GM12878 (cell line): ENCODE measurements at regions not wholly inside any gene's neighbourhood (a gene's known extent, or its start where the extent isn't known, plus 50 kb on each side); places are given as distances from the start of the nearest gene placed in this dataset.

Source experiments
- ATAC-seq: fragments of 200-7000 bp; cut with Tn5 transposase; 3 replicates; pipeline ENCODE4 v1.9.1; 2020; ENCODE audit warnings: mild to moderate bottlenecking, moderate library complexity
- BruUV-seq: library from RNA; stranded (reverse); fragments of 400-500 nt; replicated peaks from 2 replicates; lab custom pipeline; 2021; lab: Mats Ljungman, UMichigan
- CTCF ChIA-PET: fragments of 300-600 bp; sonication (Branson Sonifier 250); formaldehyde crosslinking; extraction: SDS; loops from one replicate; lab custom pipeline; 2021; ENCODE audit warnings: inconsistent platforms; lab: Yijun Ruan, JAX
- POLR2A ChIA-PET: fragments of 350-600 bp; formaldehyde crosslinking; extraction: SDS; loops from one replicate; lab custom pipeline; 2021; ENCODE audit warnings: inconsistent platforms; lab: Charles Lee
- RAD21 ChIA-PET: fragments of 300-600 bp; sonication (Branson Sonifier 250); formaldehyde crosslinking; loops from one replicate; lab custom pipeline; 2023; ENCODE audit warnings: antibody characterized with exemption; ENCODE audit not compliant: unreplicated experiment; lab: Charles Lee
- SMC1A ChIA-PET: fragments of 300-600 bp; sonication (Branson Sonifier 250); formaldehyde crosslinking; loops from one replicate; lab custom pipeline; 2023; ENCODE audit not compliant: unreplicated experiment, uncharacterized antibody; lab: Charles Lee
- DNase-seq: peaks from one replicate; pipeline ENCODE4 v3.0.0-alpha.2; 2011; ENCODE audit warnings: low read depth, low spot score
- FAIRE-seq: peaks from 3 replicates; lab custom pipeline; 2011; peaks lifted over from hg19 to GRCh38; lab: Jason Lieb, UNC
- H2AFZ ChIP-seq: 2 replicates; pipeline ENCODE4 v1.6.0; 2011; ENCODE audit warnings: low read depth, low read length, control low read depth; ENCODE audit not compliant: control insufficient read depth
- H3K27ac ChIP-seq: 2 replicates; pipeline ENCODE4 v1.5.1; 2011; ENCODE audit warnings: control low read depth; ENCODE audit not compliant: control insufficient read depth, insufficient read depth
- H3K27me3 ChIP-seq, 2 experiments: replicated peaks in 1 of 2; 2 replicates each; pipeline versions ENCODE4 v1.6.0 to v1.6.1; 2011; ENCODE audit warnings: low read length in 1 of 2; ENCODE audit not compliant: control insufficient read depth in 2 of 2, insufficient read depth in 2 of 2
- H3K36me3 ChIP-seq, 2 experiments: 2 replicates each; pipeline ENCODE4 v1.5.1; 2011; ENCODE audit warnings: low read length in 1 of 2; ENCODE audit not compliant: control insufficient read depth in 2 of 2, insufficient read depth in 2 of 2
- H3K4me1 ChIP-seq: 2 replicates; pipeline ENCODE4 v1.6.1; 2011; ENCODE audit warnings: mild to moderate bottlenecking, low read length, moderate library complexity, mixed read lengths; ENCODE audit not compliant: control insufficient read depth, insufficient read depth
- H3K4me2 ChIP-seq: 2 replicates; pipeline ENCODE4 v1.6.0; 2011; ENCODE audit warnings: control low read depth; ENCODE audit not compliant: control insufficient read depth, insufficient read depth
- H3K4me3 ChIP-seq: fragments of 200-600 bp; sonication (generic); 2 replicates; pipeline ENCODE4 v1.5.1; 2016
- H3K79me2 ChIP-seq: 2 replicates; pipeline ENCODE4 v1.6.0; 2011; ENCODE audit warnings: low read length; ENCODE audit not compliant: control insufficient read depth, insufficient read depth
- H3K9ac ChIP-seq: 2 replicates; pipeline ENCODE4 v1.8.0; 2011; ENCODE audit warnings: low read length, control low read depth, mixed read lengths; ENCODE audit not compliant: control insufficient read depth, insufficient read depth
- H3K9me3 ChIP-seq: replicated peaks from 3 replicates; pipeline ENCODE4 v1.5.1; 2011; ENCODE audit warnings: mild to moderate bottlenecking, low read length; ENCODE audit not compliant: control insufficient read depth, insufficient read depth
- H4K20me1 ChIP-seq: 2 replicates; pipeline ENCODE4 v1.6.0; 2011; ENCODE audit not compliant: control insufficient read depth, insufficient read depth
- ASH2L ChIP-seq: fragments of 300-600, 200-600 bp; sonication (generic); IDR thresholded peaks from 2 replicates; pipeline ENCODE4 v1.6.1; 2017; ENCODE audit warnings: low read depth, mild to moderate bottlenecking, borderline replicate concordance
- BACH1 ChIP-seq: fragments of 450-650 bp; IDR thresholded peaks from 2 replicates; pipeline ENCODE4 v1.6.1; 2017; ENCODE audit warnings: mild to moderate bottlenecking, borderline replicate concordance
- BMI1 ChIP-seq: fragments of 450-650 bp; IDR thresholded peaks from 2 replicates; pipeline ENCODE4 v1.6.1; 2016; ENCODE audit warnings: mild to moderate bottlenecking, moderate library complexity, borderline replicate concordance
- CBFB ChIP-seq: IDR thresholded peaks from 2 replicates; pipeline ENCODE4 v1.6.1; 2016; ENCODE audit warnings: antibody characterized with exemption, low read depth
- CBX3 ChIP-seq: fragments of 200-600 bp; sonication (generic); IDR thresholded peaks from 2 replicates; pipeline ENCODE4 v1.6.1; 2016; ENCODE audit warnings: low read depth, borderline replicate concordance
- CHD4 ChIP-seq: fragments of 200-600 bp; sonication (generic); IDR thresholded peaks from 2 replicates; pipeline ENCODE4 v1.6.1; 2016; ENCODE audit warnings: mild to moderate bottlenecking
- HDAC6 ChIP-seq: fragments of 200-600 bp; sonication (generic); IDR thresholded peaks from one replicate; pipeline ENCODE4 v1.8.0; 2017; ENCODE audit warnings: antibody characterized with exemption; ENCODE audit not compliant: unreplicated experiment
- KAT2A ChIP-seq: conservative IDR thresholded peaks from 2 replicates; pipeline ENCODE4 v1.6.1; 2011; ENCODE audit warnings: low read depth, low read length; ENCODE audit not compliant: control insufficient read depth
- SIX5 ChIP-seq: IDR thresholded peaks from 2 replicates; pipeline ENCODE4 v1.6.1; 2011; ENCODE audit warnings: mild to moderate bottlenecking, low read depth, low read length, moderate library complexity; ENCODE audit not compliant: severe bottlenecking
- SMARCA5 ChIP-seq: fragments of 450-650 bp; IDR thresholded peaks from 2 replicates; pipeline ENCODE4 v1.6.1; 2017; ENCODE audit warnings: mild to moderate bottlenecking
- SPI1 ChIP-seq: IDR thresholded peaks from 2 replicates; pipeline ENCODE4 v1.6.1; 2011; ENCODE audit warnings: low read depth, mild to moderate bottlenecking, low read length, moderate library complexity, borderline replicate concordance; ENCODE audit not compliant: insufficient read depth
- SRF ChIP-seq, 2 experiments: IDR thresholded peaks; 2 replicates each; pipeline ENCODE4 v1.6.1; 2011; ENCODE audit warnings: low read depth in 2 of 2, low read length in 2 of 2, mild to moderate bottlenecking in 1 of 2, moderate library complexity in 1 of 2
- TAF1 ChIP-seq: IDR thresholded peaks from 2 replicates; pipeline ENCODE4 v1.6.1; 2011; ENCODE audit warnings: mild to moderate bottlenecking, low read depth, low read length, borderline replicate concordance
- ZNF24 ChIP-seq: fragments of 450-650 bp; IDR thresholded peaks from 2 replicates; pipeline ENCODE4 v1.6.1; 2017; ENCODE audit warnings: antibody characterized with exemption, mild to moderate bottlenecking
- WGBS: methylation state at CpG from one replicate; pipeline ENCODE4 v1.1.6; 2016; ENCODE audit warnings: low lambda C conversion rate; ENCODE audit not compliant: insufficient replicate concordance, insufficient coverage; ENCODE audit errors: missing lambda C conversion rate; 5-methylcytosine and 5-hydroxymethylcytosine counted together
- in situ Hi-C: fragments of 300-500 bp; cut with MboI; formaldehyde crosslinking; loops from 9 replicates; pipeline ENCODE4 v1.14.3; 2018; ENCODE audit warnings: mixed read lengths
- intact Hi-C: fragments of 100-400 bp; cut with micrococcal nuclease; formaldehyde crosslinking; loops from one replicate; pipeline ENCODE4 v1.14.2; 2022; ENCODE audit not compliant: unreplicated experiment
- TF ChIP-seq, protein P1 (sequence below): fragments of 150-350 bp; IDR thresholded peaks from 2 replicates; pipeline ENCODE4 v1.6.1; 2016; ENCODE audit warnings: low read depth, low read length
- TF ChIP-seq, protein P2 (sequence below): fragments of 450-650 bp; IDR thresholded peaks from 2 replicates; pipeline ENCODE4 v1.6.1; 2016; ENCODE audit warnings: mild to moderate bottlenecking, moderate library complexity, borderline replicate concordance
- TF ChIP-seq, protein P3 (sequence below), 3 experiments: IDR thresholded peaks in 2 of 3; conservative IDR thresholded peaks in 1 of 3; 2 replicates each; pipeline ENCODE4 v1.5.1; 2011; ENCODE audit warnings: low read depth in 3 of 3, low read length in 3 of 3, mild to moderate bottlenecking in 3 of 3, control low read depth in 2 of 3, moderate library complexity in 2 of 3, inconsistent platforms in 1 of 3, mixed read lengths in 1 of 3; ENCODE audit not compliant: control insufficient read depth in 2 of 3, insufficient read depth in 1 of 3; ENCODE audit errors: extremely low read depth in 1 of 3

DNA sequence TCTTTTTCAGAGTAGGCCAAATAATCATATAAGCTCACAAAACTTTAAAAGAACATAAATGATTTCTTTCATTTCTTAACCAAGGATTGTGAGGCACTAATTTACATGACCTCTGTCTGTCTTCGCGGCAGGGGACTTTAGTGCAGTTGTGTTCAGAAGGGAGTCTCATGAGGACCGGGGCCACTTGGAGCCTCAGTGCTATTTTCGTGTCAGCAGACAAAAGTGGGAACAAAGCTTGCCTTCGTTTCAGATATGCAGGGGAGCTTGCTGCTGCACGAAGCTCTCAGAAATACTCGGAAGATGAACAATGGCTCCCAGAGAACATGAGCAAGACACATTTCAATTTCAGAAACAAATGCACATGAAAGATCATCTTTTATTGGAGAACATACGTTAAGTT, 497.0 kb downstream of the CDH26 start:
- Histone ChIP-seq H3K79me2 (no peaks in the 10 kb centered on the region), H3K4me2 (no peak overlapping the region), H2AFZ (no peak overlapping the region), H3K9me3 (no peaks in the 10 kb centered on the region; the same call in 2 of the 3 replicates), H3K4me3 (no peak overlapping the region), H3K27ac (no peak overlapping the region), H3K9ac (no peak overlapping the region), H3K27me3 (no peaks in the 10 kb centered on the region), H3K4me1 (no peaks in the 10 kb centered on the region), H3K36me3 (no peaks in the 10 kb centered on the region), H4K20me1 (no peaks in the 10 kb centered on the region)
- RAD21 ChIA-PET: no interaction called here
- FAIRE-seq (no peak), ATAC-seq (no peak), DNase-seq (no peak)
- in situ Hi-C loops: no loop called here
- POLR2A ChIA-PET: no interaction called here
- intact Hi-C loops: no loop called here
- SMC1A ChIA-PET: no interaction called here
- no TSS peak for BruUV-seq
- CTCF ChIA-PET: no interaction called here
- 38% methylated on average over 8 of the region's 8 CpGs for WGBS
- TF ChIP-seq SPI1: no peak
- TF ChIP-seq SMARCA5: no peak
- TF ChIP-seq CBFB: no peak
- TF ChIP-seq CBX3: no peak
- TF ChIP-seq TAF1: no peak
- TF ChIP-seq ASH2L: no peak
- TF ChIP-seq, protein P1, sequence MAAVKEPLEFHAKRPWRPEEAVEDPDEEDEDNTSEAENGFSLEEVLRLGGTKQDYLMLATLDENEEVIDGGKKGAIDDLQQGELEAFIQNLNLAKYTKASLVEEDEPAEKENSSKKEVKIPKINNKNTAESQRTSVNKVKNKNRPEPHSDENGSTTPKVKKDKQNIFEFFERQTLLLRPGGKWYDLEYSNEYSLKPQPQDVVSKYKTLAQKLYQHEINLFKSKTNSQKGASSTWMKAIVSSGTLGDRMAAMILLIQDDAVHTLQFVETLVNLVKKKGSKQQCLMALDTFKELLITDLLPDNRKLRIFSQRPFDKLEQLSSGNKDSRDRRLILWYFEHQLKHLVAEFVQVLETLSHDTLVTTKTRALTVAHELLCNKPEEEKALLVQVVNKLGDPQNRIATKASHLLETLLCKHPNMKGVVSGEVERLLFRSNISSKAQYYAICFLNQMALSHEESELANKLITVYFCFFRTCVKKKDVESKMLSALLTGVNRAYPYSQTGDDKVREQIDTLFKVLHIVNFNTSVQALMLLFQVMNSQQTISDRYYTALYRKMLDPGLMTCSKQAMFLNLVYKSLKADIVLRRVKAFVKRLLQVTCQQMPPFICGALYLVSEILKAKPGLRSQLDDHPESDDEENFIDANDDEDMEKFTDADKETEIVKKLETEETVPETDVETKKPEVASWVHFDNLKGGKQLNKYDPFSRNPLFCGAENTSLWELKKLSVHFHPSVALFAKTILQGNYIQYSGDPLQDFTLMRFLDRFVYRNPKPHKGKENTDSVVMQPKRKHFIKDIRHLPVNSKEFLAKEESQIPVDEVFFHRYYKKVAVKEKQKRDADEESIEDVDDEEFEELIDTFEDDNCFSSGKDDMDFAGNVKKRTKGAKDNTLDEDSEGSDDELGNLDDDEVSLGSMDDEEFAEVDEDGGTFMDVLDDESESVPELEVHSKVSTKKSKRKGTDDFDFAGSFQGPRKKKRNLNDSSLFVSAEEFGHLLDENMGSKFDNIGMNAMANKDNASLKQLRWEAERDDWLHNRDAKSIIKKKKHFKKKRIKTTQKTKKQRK: no peak
- no peak for TF ChIP-seq SRF (IDR thresholded peaks at IDR 0.05; ENCODE audit: low read depth in 2 of 2, low read length in 2 of 2)
- TF ChIP-seq, protein P2, sequence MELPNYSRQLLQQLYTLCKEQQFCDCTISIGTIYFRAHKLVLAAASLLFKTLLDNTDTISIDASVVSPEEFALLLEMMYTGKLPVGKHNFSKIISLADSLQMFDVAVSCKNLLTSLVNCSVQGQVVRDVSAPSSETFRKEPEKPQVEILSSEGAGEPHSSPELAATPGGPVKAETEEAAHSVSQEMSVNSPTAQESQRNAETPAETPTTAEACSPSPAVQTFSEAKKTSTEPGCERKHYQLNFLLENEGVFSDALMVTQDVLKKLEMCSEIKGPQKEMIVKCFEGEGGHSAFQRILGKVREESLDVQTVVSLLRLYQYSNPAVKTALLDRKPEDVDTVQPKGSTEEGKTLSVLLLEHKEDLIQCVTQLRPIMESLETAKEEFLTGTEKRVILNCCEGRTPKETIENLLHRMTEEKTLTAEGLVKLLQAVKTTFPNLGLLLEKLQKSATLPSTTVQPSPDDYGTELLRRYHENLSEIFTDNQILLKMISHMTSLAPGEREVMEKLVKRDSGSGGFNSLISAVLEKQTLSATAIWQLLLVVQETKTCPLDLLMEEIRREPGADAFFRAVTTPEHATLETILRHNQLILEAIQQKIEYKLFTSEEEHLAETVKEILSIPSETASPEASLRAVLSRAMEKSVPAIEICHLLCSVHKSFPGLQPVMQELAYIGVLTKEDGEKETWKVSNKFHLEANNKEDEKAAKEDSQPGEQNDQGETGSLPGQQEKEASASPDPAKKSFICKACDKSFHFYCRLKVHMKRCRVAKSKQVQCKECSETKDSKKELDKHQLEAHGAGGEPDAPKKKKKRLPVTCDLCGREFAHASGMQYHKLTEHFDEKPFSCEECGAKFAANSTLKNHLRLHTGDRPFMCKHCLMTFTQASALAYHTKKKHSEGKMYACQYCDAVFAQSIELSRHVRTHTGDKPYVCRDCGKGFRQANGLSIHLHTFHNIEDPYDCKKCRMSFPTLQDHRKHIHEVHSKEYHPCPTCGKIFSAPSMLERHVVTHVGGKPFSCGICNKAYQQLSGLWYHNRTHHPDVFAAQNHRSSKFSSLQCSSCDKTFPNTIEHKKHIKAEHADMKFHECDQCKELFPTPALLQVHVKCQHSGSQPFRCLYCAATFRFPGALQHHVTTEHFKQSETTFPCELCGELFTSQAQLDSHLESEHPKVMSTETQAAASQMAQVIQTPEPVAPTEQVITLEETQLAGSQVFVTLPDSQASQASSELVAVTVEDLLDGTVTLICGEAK: no peak
- TF ChIP-seq SIX5: no peak
- TF ChIP-seq HDAC6: no peak
- TF ChIP-seq, protein P3, sequence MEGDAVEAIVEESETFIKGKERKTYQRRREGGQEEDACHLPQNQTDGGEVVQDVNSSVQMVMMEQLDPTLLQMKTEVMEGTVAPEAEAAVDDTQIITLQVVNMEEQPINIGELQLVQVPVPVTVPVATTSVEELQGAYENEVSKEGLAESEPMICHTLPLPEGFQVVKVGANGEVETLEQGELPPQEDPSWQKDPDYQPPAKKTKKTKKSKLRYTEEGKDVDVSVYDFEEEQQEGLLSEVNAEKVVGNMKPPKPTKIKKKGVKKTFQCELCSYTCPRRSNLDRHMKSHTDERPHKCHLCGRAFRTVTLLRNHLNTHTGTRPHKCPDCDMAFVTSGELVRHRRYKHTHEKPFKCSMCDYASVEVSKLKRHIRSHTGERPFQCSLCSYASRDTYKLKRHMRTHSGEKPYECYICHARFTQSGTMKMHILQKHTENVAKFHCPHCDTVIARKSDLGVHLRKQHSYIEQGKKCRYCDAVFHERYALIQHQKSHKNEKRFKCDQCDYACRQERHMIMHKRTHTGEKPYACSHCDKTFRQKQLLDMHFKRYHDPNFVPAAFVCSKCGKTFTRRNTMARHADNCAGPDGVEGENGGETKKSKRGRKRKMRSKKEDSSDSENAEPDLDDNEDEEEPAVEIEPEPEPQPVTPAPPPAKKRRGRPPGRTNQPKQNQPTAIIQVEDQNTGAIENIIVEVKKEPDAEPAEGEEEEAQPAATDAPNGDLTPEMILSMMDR (IDR thresholded peaks at IDR 0.05 in 2 of 3, conservative IDR thresholded peaks at IDR 0.05 in 1 of 3; ENCODE audit: control insufficient read depth in 2 of 3, extremely low read depth in 1 of 3, insufficient read depth in 1 of 3, low read depth in 3 of 3, low read length in 3 of 3): no peak
- no peak for TF ChIP-seq KAT2A
- TF ChIP-seq BACH1: no peak
- TF ChIP-seq BMI1: no peak
- no peak for TF ChIP-seq CHD4
- TF ChIP-seq ZNF24: no peak
